B cell (primary cell): ENCODE measurements at regions not wholly inside any gene's neighbourhood (a gene's known extent, or its start where the extent isn't known, plus 50 kb on each side); places are given as distances from the start of the nearest gene placed in this dataset.

Experiments
- ATAC-seq: fragments of 200-7000 bp; cut with Tn5 transposase; one replicate; pipeline ENCODE4 v1.10.0; 2021; ENCODE audit warnings: low read depth, mild to moderate bottlenecking, moderate number of reproducible peaks, moderate library complexity
- CTCF ChIA-PET: fragments of 350-600 bp; sonication (Branson Sonifier 250); formaldehyde crosslinking; loops from one replicate; lab custom pipeline; 2021; ENCODE audit warnings: antibody characterized with exemption, inconsistent platforms; lab: Charles Lee
- POLR2A ChIA-PET: fragments of 350-600 bp; sonication (Branson Sonifier 250); formaldehyde crosslinking; loops from one replicate; lab custom pipeline; 2021; ENCODE audit warnings: antibody characterized with exemption; lab: Charles Lee
- DNase-seq: peaks from one replicate; pipeline ENCODE4 v3.0.0; 2013
- H2AFZ ChIP-seq: 2 replicates; pipeline ENCODE4 v1.6.1; 2012; ENCODE audit warnings: mild to moderate bottlenecking, low read depth, low read length; ENCODE audit not compliant: insufficient read depth, poor library complexity, severe bottlenecking
- H3K27ac ChIP-seq, 2 donors: 1 replicate in 1 of 2; 2 replicates in 1 of 2; pipeline ENCODE4 v1.5.1; 2012 to 2013; ENCODE audit warnings: low read length in 2 of 2, mild to moderate bottlenecking in 2 of 2, moderate library complexity in 1 of 2
- H3K27me3 ChIP-seq, 4 experiments: fragments of 200-600 bp in 1 of 4; sonication (generic) in 1 of 4; replicated peaks in 1 of 4; 1 replicate in 2 of 4; 2 replicates in 2 of 4; pipeline versions ENCODE4 v1.6.1 to v1.7.0; 2013 to 2016; ENCODE audit warnings: low read length in 3 of 4, mild to moderate bottlenecking in 2 of 4, mixed read lengths in 1 of 4, moderate library complexity in 1 of 4; ENCODE audit not compliant: insufficient read depth in 4 of 4, control insufficient read depth in 3 of 4; ENCODE audit errors: control extremely low read depth in 1 of 4
- H3K36me3 ChIP-seq, 2 experiments: replicated peaks in 1 of 2; 1 replicate in 1 of 2; 2 replicates in 1 of 2; pipeline versions ENCODE4 v1.6.1 to v1.7.1; 2013; ENCODE audit warnings: low read length in 1 of 2; ENCODE audit not compliant: insufficient read depth in 2 of 2, control insufficient read depth in 1 of 2; ENCODE audit errors: control extremely low read depth in 1 of 2, extremely low read depth in 1 of 2
- H3K4me1 ChIP-seq, 2 donors: fragments of 200-600 bp in 1 of 2; sonication (generic) in 1 of 2; 1 replicate in 1 of 2; 2 replicates in 1 of 2; pipeline versions ENCODE4 v1.5.1 to v1.6.1; 2013 to 2017; ENCODE audit warnings: low read length in 2 of 2; ENCODE audit not compliant: control insufficient read depth in 2 of 2, insufficient read depth in 2 of 2
- H3K4me2 ChIP-seq: replicated peaks from 2 replicates; pipeline ENCODE3; 2012; ENCODE audit warnings: mild to moderate bottlenecking, low read depth, low read length; ENCODE audit not compliant: poor library complexity, severe bottlenecking
- H3K4me3 ChIP-seq, 5 experiments: fragments of 200-600 bp in 1 of 5; sonication (generic) in 1 of 5; 1 replicate in 3 of 5; 2 replicates in 2 of 5; pipeline versions ENCODE4 v1.5.1 to v1.7.0; 2011 to 2016; ENCODE audit warnings: low read length in 4 of 5, mild to moderate bottlenecking in 4 of 5, low read depth in 2 of 5, control low read depth in 1 of 5, moderate library complexity in 1 of 5; ENCODE audit not compliant: insufficient read depth in 1 of 5; ENCODE audit errors: control extremely low read depth in 1 of 5, extremely low read depth in 1 of 5
- H3K79me2 ChIP-seq: fragments of 200-600 bp; sonication (generic); one replicate; pipeline ENCODE4 v1.6.0; 2016; ENCODE audit warnings: low read length; ENCODE audit not compliant: control insufficient read depth, insufficient read depth
- H3K9ac ChIP-seq: fragments of 200-600 bp; sonication (generic); 2 replicates; pipeline ENCODE4 v1.6.1; 2017; ENCODE audit warnings: mild to moderate bottlenecking, low read length, moderate library complexity
- H3K9me3 ChIP-seq, 3 donors: one replicate each; pipeline versions ENCODE4 v1.6.1 to v1.7.1; 2013; ENCODE audit warnings: low read length in 2 of 3; ENCODE audit not compliant: control insufficient read depth in 2 of 3, insufficient read depth in 1 of 3; ENCODE audit errors: control extremely low read depth in 1 of 3
- H4K20me1 ChIP-seq: 2 replicates; pipeline ENCODE4 v1.6.0; 2012; ENCODE audit warnings: mild to moderate bottlenecking, low read length; ENCODE audit not compliant: insufficient read depth, control insufficient read depth, poor library complexity, severe bottlenecking
- H3K27ac Mint-ChIP-seq: one replicate; pipeline ENCODE4 v1.8.0; 2021; ENCODE audit warnings: mixed read lengths
- H3K27me3 Mint-ChIP-seq: one replicate; pipeline ENCODE4 v1.8.0; 2021; ENCODE audit warnings: mixed read lengths
- H3K4me1 Mint-ChIP-seq: one replicate; pipeline ENCODE4 v1.8.0; 2021; ENCODE audit warnings: mixed read lengths
- H3K4me3 Mint-ChIP-seq: one replicate; pipeline ENCODE4 v1.8.0; 2021; ENCODE audit warnings: mixed read lengths
- H3K9me3 Mint-ChIP-seq: one replicate; pipeline ENCODE4 v1.8.0; 2022; ENCODE audit warnings: mixed read lengths; ENCODE audit not compliant: insufficient read depth
- CTCF ChIP-seq: fragments of 200-600 bp; IDR thresholded peaks from one replicate; pipeline ENCODE4 v1.8.0; 2022; ENCODE audit warnings: antibody characterized with exemption, mild to moderate bottlenecking
- EZH2 ChIP-seq: IDR thresholded peaks from 2 replicates; pipeline ENCODE4 v1.6.1; 2012; ENCODE audit warnings: borderline replicate concordance, low read depth, mild to moderate bottlenecking, moderate library complexity, low read length; ENCODE audit not compliant: insufficient read depth, poor library complexity, severe bottlenecking
- WGBS: methylation state at CpG from one replicate; pipeline ENCODE4 v1.1.5; 2013; ENCODE audit warnings: missing lambda C conversion rate; ENCODE audit not compliant: insufficient coverage; 5-methylcytosine and 5-hydroxymethylcytosine counted together
- intact Hi-C: fragments of 100-400 bp; cut with micrococcal nuclease; formaldehyde crosslinking; loops from one replicate; pipeline ENCODE4 v1.10.0; 2022

- DNase-seq (no peak), ATAC-seq (no peak)
- Mint-ChIP-seq H3K4me3 (no peak overlapping the region), H3K27ac (no peak overlapping the region), H3K4me1 (no peaks in the 10 kb centered on the region), H3K27me3 (no peaks in the 10 kb centered on the region), H3K9me3 (peaks cover 18% of the 10 kb centered on the region)
- TF ChIP-seq CTCF, result no peak
- no peak for TF ChIP-seq EZH2
- Histone ChIP-seq H3K4me1 (no peaks in the 10 kb centered on the region), H3K9me3 (peaks cover 3 to 33% (median 11%) of the 10 kb centered on the region in 3 donors), H3K4me3 (no peak overlapping the region), H3K36me3 (no peaks in the 10 kb centered on the region), H3K27ac (no peak overlapping the region), H3K4me2 (no peak overlapping the region), H2AFZ (no peak overlapping the region), H3K27me3 (no peaks in the 10 kb centered on the region), H3K79me2 (no peaks in the 10 kb centered on the region), H4K20me1 (no peaks in the 10 kb centered on the region), H3K9ac (no peak overlapping the region)
- intact Hi-C loops, result no loop called here
- CTCF ChIA-PET, result no interaction called here
- POLR2A ChIA-PET, result no interaction called here
- WGBS, result 95% methylated on average over 4 of the region's 6 CpGs
Observed at GRCh38 chr4:8710416-8710815, 117.9 kb downstream of the CPZ start.

- Mint-ChIP-seq H3K4me1 (no peaks in the 10 kb centered on the region), H3K4me3 (no peak overlapping the region), H3K9me3 (peaks cover 16% of the 10 kb centered on the region), H3K27me3 (no peaks in the 10 kb centered on the region), H3K27ac (no peak overlapping the region)
- no peak overlapping the region for H3K4me3 ChIP-seq
- no peaks in the 10 kb centered on the region for H4K20me1 ChIP-seq
- no peak overlapping the region for H3K27ac ChIP-seq
- no peak overlapping the region for H3K4me2 ChIP-seq
- no peak overlapping the region for H2AFZ ChIP-seq
- H3K27me3 ChIP-seq, result no peaks in the 10 kb centered on the region
- peaks cover 3 to 33% (median 11%) of the 10 kb centered on the region in 3 donors for H3K9me3 ChIP-seq
- no peaks in the 10 kb centered on the region for H3K4me1 ChIP-seq
- WGBS, result 54% methylated on average over 19 of the region's 23 CpGs
- TF ChIP-seq CTCF (no peak), EZH2 (no peak)
- no peaks in the 10 kb centered on the region for H3K79me2 ChIP-seq
- DNase-seq (no peak), ATAC-seq (no peak)
- no peaks in the 10 kb centered on the region for H3K36me3 ChIP-seq
- intact Hi-C loops, result no loop called here
- ChIA-PET CTCF (no interaction called here), POLR2A (no interaction called here)
- no peak overlapping the region for H3K9ac ChIP-seq
Observed at GRCh38 chr4:8709729-8710360, 117.3 kb downstream of the CPZ start.
